ENCODE measurements at regions not wholly inside any gene's neighbourhood (a gene's known extent, or its start where the extent isn't known, plus 50 kb on each side); places are given as distances from the start of the nearest gene placed in this dataset.

DNA sequence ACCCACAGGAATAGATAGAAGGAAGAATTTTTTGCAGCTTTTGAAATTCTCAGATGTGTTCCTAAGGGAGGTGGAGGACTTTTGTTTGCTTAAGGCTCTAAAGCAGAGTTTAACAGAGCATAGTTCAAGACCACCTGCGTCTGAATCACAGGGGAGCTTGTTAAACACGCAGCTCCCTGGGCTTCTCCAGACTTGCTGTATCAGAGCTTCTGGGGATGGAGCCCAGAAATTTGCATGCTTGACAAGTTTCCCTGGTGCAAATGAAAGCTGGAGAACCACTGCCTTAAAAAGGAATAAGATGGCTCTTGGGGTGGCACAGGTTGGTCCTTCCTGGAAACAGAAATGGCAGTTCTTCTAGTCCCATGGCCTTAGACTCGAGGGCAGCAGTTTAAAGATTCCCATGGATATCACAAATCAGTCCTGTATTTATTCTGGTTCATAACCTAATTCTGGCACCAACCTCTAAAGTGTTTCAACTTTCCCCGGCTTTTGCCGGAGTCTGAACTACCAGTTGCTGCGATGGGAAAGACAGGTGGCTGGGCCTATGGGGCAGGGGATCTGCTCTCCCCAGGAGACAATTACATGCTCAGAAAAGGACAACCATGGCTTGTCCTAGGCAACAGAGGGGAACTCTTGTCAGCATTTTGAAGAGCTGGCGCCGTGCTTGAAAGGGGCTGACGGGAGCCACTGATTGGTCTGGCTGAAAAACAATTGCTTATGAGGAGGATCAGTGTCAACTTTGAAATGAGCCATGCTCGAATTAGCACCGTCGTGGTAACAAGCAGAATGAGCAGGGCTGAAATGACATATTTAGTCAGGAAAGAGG is 599.6 kb downstream of the CCDC171 start:
- TF ChIP-seq, protein P1, sequence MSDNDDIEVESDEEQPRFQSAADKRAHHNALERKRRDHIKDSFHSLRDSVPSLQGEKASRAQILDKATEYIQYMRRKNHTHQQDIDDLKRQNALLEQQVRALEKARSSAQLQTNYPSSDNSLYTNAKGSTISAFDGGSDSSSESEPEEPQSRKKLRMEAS (IDR thresholded peaks at IDR 0.05), result no peak
- no peak for TF ChIP-seq CBX2 (IDR thresholded peaks at IDR 0.05; ENCODE audit: borderline replicate concordance, low read depth)
- no peak for TF ChIP-seq MAZ (IDR thresholded peaks at IDR 0.05; ENCODE audit: borderline replicate concordance, low read depth, low read length)
- no peak for TF ChIP-seq CTCF (IDR thresholded peaks at IDR 0.05)
- TF ChIP-seq POLR2AphosphoS2 (conservative IDR thresholded peaks at IDR 0.05; ENCODE audit: low read length), result no peak
- TF ChIP-seq CEBPB (IDR thresholded peaks at IDR 0.05), result no peak
- TF ChIP-seq E2F6 (IDR thresholded peaks at IDR 0.05; ENCODE audit: borderline replicate concordance, low read depth), result no peak
- no peak for TF ChIP-seq POLR2A (IDR thresholded peaks at IDR 0.05; ENCODE audit: low read length)
- TF ChIP-seq EP300 (IDR thresholded peaks at IDR 0.05), result no peak
